Erythroblast (primary cell): ENCODE measurements at regions not wholly inside any gene's neighbourhood (a gene's known extent, or its start where the extent isn't known, plus 50 kb on each side); places are given as distances from the start of the nearest gene placed in this dataset.

ENCODE experiments used
- GATA1 ChIP-seq: IDR thresholded peaks from 2 replicates; pipeline ENCODE4 v1.6.1; 2011; ENCODE audit warnings: low read depth, mild to moderate bottlenecking, control low read depth, low read length, moderate library complexity
- POLR2A ChIP-seq: IDR thresholded peaks from 2 replicates; pipeline ENCODE4 v1.6.1; 2011; ENCODE audit warnings: mild to moderate bottlenecking, low read length

DNA sequence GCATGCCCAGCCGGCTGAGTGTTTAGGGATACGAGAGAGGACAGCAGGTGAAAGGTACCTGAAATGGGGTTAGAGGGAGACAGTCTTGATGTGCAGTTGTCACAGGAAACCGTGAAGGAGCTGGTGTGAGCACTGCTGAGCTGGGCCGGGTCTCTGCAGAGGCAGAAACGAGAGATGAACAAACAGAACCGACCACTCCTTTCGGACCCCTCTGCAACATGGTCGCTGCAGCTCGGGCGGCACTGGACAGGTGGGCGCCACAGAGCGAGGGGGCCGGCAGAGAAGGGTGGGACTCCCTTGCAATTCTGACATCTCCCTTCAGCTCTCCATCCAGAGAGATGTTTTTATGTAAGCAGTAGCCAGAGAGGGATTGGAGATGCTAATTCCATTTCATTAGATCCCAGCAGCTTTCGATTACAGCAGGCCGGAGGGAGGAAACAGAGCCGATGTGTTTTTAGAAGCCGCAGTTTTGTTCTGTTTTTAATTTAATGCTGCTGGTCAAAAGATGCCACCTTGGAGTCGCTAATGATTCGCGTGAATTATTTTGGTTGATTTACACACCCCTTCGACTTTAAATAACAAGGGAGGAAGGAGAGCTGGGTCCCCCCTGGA, 86.3 kb upstream of the RPL38 start:
- TF ChIP-seq POLR2A, result no peak
- TF ChIP-seq GATA1, result no peak
